GM23248 (cell line): ENCODE measurements at regions not wholly inside any gene's neighbourhood (a gene's known extent, or its start where the extent isn't known, plus 50 kb on each side); places are given as distances from the start of the nearest gene placed in this dataset.

ENCODE experiments used
- EZH2 ChIP-seq: fragments of 200-600 bp; sonication (generic); IDR thresholded peaks from 2 replicates; pipeline ENCODE4 v1.6.1; 2018; ENCODE audit warnings: antibody characterized with exemption, mild to moderate bottlenecking; ENCODE audit not compliant: insufficient read depth, poor library complexity, severe bottlenecking
- EZH2phosphoT487 ChIP-seq: fragments of 200-600 bp; sonication (generic); IDR thresholded peaks from 2 replicates; pipeline ENCODE4 v1.6.1; 2018; ENCODE audit warnings: antibody characterized with exemption, moderate library complexity, mild to moderate bottlenecking, low read depth; ENCODE audit not compliant: insufficient read depth

- TF ChIP-seq EZH2 (no peak), EZH2phosphoT487 (no peak)
These were observed 1019.0 kb downstream of the NR2F1-AS1 start for GRCh38 chr5:92562065-92562464.
